HG02973 (cell line): ENCODE measurements at regions not wholly inside any gene's neighbourhood (a gene's known extent, or its start where the extent isn't known, plus 50 kb on each side); places are given as distances from the start of the nearest gene placed in this dataset.
"Not testable (repeated sequence)": the region's sequence is repeated elsewhere in the genome, so short reads cannot be mapped to it uniquely, and the experiment has no call there.

ENCODE experiments used
- ATAC-seq: cut with Tn5 transposase; IDR thresholded peaks from one replicate; pipeline ENCODE4 v1.9.1; 2021; ENCODE audit warnings: moderate library complexity; ENCODE audit not compliant: unreplicated experiment

GRCh38 chr5:96483878-96484277, 50.8 kb upstream of the PCSK1 start:
- ATAC-seq = no peak

DNA sequence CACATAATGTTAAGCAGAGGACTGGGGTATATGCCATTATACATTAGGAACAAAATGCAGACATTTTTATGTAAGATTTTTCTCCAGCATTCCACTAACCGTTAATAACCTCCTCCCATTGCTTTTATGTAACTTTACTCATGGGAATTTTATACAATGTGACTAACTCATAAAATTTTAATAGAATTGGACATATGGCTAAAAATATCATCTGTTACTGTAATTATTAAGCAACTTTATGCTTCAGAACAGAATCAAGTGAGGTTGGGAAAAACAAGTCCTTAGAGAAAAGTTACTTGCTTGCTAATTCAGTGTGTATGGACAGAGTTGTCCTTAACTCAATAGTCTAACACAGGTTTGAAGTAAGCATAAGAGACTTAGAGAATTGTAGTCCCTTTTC, 54.8 kb upstream of the PCSK1 start:
- no peak for ATAC-seq

- ATAC-seq = no peak
Observed at GRCh38 chr5:96489532-96489931, 56.5 kb upstream of the PCSK1 start.

DNA sequence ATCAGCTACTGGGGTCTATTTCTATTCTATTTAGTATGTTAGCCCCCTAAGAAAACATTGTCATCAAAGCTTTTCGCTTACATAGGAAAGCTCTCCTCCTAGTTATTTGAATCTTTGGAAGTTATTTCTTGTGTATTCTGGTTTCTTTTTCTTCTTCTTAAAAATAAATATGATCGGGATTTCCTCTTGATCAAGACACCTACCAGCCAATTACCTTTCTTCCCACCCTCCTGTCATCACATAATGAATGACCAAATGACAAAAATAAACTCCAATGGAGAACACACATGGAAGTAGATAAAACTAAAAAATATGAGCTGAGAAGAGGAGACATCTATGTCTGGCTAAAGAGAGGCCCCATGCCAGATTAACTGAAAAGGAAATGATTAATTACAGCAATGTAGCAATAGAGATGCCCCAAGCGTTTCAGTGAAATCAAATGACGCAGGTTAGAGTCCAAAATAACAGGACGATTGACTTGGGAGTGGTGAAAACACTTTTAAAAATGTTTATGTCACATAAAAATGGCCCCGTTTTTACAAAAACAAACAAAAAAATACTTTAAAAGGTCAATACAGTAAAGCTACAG, 59.5 kb upstream of the PCSK1 start:
- no peak for ATAC-seq

GRCh38 chr5:96493219-96493790, 60.3 kb upstream of the PCSK1 start:
- no peak for ATAC-seq

DNA sequence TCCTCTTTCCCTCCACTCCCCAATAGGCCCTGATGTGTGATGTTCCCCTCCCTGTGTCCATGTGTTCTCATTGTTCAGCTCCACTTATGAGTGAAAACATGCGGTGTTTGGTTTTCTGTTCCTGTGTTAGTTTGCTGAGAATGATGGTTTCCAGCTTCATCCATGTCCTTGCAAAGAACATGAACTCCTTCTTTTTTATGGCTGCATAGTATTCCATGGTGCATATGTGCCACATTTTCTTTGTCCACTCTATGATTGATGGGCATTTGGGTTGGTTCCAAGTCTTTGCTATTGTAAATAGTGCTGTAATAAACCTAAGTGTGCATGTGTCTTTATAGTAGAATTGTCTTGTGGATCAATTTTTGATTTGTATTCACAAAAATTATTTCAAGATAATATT, 62.4 kb upstream of the PCSK1 start:
- not testable (repeated sequence) for ATAC-seq

DNA sequence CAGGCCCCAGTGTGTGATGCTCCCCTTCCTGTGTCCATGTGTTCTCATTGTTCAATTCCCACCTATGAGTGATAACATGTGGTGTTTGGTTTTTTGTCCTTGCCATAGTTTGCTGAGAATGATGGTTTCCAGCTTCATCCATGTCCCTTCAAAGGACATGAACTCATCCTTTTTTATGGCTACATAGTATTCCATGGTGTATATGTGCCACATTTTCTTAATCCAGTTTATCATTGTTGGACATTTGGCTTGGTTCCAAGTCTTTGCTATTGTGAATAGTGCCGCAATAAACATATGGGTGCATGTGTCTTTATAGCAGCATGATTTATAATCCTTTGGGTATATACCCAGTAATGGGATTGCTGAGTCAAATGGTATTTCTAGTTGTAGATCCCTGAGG, 64.0 kb upstream of the PCSK1 start:
- not testable (repeated sequence) for ATAC-seq

GRCh38 chr5:96499753-96500345, 66.8 kb upstream of the PCSK1 start:
- no peak for ATAC-seq

DNA sequence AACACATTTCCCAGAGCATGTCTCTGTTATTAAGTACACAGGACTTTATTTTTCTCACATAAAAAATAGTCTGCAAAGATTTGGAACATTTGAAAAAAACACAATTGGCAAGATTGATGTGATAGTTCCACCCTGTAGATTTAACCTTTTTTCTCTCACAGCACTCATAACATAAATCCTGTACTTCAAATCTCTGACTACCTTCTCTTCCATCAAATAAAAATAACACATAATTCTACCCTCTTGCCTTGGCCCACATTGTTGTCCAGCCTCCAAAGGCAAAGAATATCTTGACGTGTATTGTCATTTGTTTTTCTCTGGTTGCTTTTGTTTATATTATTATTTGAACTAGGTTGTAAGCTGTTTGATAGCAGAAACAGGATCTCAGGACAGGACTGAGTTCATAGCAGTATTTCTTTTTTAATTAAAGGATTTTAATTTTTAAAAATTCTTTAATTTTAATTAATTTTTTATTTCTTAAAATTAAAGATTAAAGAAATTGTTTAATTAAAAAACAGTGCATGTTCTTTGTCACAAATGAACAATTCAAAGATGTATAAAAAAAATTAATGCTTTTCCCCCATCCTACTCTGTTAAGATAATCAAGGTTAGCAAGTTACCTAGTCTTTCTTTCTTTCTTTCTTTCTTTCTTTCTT, 69.1 kb upstream of the PCSK1 start:
- no peak for ATAC-seq

DNA sequence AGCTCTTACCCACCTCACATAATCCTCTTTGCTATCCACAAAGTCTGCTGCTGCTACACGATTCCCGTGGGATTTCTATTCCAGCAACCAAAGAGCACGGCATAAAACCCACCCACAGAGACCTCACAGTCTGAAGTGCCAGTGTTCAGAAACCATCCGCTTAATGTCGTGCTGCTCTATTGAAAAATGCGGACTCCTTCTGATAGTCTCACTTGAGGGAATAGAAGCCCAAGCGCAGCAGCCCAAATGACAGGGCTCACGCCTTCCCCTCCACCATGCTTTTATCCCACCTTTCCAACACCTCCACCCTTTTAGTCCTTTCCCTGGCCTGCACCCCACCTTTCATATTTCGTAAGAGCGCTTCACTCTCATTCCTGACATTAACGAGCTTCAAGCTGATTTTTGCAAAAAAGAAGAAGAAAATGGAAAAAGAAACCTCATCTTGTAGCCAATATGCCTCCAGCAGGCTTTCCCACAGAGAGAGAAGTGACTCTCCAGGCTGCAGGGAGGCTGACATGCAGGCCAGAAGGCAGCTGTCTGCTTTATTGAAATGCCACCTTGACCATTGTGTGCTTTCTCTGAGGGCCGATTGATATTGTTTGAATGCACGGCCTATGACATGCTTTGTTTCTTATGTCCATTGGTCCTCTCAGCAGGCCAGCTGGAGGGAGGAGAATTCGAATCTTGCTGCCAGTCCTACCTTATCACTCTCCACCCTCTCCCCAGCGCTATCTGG, 70.6 kb upstream of the PCSK1 start:
- ATAC-seq = no peak

- no peak for ATAC-seq
Observed at GRCh38 chr5:96506376-96506775, 73.3 kb upstream of the PCSK1 start.

DNA sequence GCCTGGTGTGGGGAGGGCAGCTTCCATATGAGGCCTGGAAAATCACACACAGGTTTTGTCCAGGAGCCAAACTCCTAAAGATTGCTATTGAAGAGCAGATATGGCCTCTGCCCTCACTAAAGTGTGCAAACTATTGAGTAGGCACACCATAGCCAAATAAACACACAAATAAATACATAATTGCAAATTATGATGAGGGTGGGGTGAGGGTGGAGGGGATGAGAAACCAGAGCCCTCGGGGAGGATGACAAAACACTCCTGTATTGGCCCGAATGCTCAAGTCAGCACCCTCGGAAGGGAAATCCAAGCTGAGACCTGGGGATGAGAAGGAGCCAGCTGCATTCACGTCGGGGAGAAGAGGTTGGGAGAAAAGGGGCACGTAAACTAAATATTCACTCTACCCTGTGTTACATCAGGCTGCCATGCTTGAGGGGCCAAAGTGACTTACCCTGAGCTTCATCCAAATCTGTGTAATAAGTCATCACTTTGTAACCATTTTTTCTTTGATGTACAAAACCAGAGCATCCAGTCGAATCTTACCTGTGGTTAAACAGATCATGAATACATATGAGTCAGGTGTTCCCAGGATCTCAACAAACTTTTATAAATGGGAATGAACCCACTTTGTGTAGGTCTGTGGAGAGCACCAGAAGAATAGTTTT, 73.9 kb upstream of the PCSK1 start:
- ATAC-seq = no peak

- no peak for ATAC-seq
Observed at GRCh38 chr5:96509316-96509715, 76.3 kb upstream of the PCSK1 start.

DNA sequence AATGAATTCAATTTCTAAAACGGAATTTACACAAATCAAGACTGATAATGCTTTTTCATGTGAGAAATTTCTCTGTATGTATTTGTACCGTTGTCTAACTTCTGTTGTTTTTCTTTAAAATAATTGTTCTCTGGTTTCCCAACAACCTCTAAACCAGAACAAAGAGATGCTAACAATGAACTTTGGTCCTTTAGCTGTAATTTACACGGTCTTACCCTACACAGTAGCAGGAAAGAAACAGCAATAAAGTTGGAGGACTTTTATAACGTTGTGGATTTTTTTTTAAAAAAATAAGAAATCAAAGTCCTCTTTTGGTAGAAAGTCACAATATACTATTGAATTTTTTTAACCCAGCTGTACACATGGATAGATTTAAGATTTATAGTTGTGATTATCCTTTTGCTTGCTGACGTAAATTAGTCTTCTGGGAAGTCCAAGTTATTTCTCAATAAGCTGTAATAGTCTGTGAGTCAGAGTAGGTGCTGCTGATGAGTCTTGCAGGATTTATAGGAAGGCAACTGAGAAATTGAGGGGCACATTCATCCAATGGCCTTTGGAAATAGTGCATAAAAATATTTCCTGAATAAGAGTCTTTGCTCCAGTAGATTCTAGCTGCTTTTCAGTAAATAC, 76.8 kb upstream of the PCSK1 start:
- ATAC-seq = no peak

GRCh38 chr5:96516631-96517071, 83.6 kb upstream of the PCSK1 start:
- ATAC-seq = no peak

DNA sequence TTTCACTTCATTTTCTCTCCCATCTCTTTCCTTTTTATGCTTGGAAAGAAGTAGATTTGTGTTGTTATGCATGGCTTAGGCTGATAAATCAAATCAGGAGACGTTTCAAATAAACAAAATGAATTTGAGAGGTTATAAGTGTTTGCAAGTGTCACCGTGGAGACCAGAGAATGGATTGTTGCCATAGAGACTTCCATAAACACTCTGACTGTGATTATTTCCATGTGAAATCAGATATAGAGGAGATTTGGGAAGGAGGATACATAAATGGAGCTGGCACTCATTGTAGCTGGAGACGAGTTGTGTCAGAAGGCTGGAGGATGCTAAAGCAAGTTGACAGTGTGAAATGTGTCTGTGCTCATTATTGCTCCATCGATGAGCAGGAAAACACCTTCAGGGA, 84.2 kb upstream of the PCSK1 start:
- no peak for ATAC-seq

GRCh38 chr5:96520345-96520744, 87.3 kb upstream of the PCSK1 start:
- ATAC-seq = no peak

DNA sequence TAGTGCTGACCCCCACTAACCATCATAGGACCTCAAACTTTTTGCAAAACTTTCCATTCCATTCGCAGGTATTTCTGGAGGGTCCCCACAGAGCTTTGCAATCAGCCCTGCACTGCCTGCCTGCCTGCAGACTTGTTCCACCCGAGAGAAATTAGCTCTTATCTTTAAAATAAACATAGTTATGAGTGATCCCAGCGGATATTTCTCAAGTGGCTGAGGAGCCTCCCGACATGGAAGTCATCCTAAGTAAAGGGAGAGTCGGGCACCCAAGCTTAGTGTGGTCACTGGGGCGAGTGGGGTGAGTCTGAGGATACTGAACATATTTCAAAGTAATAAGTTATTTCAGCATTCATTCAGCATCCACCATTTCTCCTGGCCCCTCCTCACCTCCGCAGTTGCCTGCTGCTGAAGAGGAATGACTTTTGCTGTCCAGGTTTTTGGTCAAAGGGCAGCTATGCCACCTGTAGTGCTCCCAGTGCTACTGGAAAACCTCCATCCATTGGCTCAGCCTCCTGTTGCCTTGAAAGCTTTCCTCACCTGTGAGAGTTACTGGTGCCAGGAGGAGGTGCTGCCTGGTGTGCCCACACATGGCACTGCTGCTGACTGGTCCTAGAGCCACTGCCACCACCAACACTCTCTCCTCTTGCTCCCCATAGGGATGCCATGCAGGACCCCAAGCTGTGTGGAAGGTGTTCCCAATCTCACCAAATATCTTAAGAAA, 89.7 kb upstream of the PCSK1 start:
- ATAC-seq = no peak

DNA sequence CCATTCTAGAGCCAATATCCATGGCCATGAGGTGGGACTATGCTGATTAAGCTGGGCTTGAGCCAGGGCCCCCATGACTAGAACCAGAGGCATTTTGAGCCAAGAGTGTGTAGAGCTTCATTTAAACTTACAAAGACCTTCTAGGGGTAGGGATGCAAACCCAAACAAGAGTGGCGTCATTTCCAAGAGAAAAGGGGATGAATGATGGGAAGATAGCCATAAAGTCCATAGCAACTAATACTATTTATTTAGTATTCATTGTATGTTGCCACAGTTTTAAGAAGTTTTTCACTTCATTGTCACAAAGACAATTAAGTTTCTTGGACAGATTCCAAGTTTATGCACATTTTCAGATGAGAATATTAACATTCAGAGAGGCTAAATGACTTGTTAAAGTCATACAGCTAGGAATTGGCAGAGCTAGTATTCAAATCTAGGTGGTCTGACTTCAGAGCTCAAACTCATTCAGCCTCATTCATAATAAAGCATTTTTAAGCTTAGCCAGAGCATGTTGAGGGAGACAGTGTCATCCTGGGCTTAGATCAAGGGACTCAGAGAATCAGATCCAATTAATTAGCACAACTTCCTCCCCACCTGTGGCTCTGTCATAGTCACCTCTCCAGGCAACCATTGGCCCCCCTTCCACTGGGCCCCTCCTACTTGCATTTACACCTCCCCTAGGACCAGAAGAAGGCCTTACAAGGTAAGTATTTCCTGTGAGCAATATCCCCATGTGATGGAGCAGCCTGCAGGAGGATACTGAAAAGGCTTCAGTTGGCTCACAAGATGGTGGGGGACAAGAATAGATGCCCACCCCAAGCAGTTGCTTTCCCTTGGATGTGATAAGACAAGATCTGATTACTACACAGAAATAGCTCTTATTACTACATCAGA, 95.0 kb upstream of the PCSK1 start:
- ATAC-seq = no peak
